Astrocyte of the spinal cord (primary cell): ENCODE measurements at regions not wholly inside any gene's neighbourhood (a gene's known extent, or its start where the extent isn't known, plus 50 kb on each side); places are given as distances from the start of the nearest gene placed in this dataset.

ENCODE experiments used
- DNase-seq: peaks from one replicate; pipeline ENCODE4 v3.0.0; 2011; ENCODE audit warnings: low read depth, low spot score
- H3K4me3 ChIP-seq: 2 replicates; pipeline ENCODE4 v1.5.1; 2011; ENCODE audit warnings: low read depth, mild to moderate bottlenecking, low read length, moderate library complexity
- in situ Hi-C: cut with HindIII; loops from 2 replicates; pipeline ENCODE4 v1.10.0; 2017; ENCODE audit warnings: low sequenced_read_pairs
- TF ChIP-seq, protein P1 (sequence below): IDR thresholded peaks from 2 replicates; pipeline ENCODE4 v1.5.1; 2012; ENCODE audit warnings: low read depth, mild to moderate bottlenecking, low read length, inconsistent platforms

DNA sequence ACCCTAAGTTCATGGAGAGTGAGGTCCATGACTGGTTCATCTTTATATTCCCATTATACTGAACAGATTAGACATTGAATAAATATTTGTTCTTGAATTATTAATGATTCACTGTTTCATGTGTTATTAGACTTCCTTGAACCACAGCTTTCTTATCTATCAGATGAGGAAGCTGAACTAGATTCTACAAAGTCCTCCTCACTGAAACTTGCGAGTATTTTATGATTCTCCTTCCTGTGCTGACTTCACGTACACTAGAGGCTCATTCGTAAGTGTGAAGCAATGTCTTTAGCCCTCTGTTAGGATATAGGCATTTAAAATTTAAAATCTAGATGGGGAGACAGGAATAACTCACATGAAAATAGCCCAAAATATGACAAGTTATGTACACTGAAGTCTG is 95.6 kb upstream of the IRF2BP2 start:
- TF ChIP-seq, protein P1, sequence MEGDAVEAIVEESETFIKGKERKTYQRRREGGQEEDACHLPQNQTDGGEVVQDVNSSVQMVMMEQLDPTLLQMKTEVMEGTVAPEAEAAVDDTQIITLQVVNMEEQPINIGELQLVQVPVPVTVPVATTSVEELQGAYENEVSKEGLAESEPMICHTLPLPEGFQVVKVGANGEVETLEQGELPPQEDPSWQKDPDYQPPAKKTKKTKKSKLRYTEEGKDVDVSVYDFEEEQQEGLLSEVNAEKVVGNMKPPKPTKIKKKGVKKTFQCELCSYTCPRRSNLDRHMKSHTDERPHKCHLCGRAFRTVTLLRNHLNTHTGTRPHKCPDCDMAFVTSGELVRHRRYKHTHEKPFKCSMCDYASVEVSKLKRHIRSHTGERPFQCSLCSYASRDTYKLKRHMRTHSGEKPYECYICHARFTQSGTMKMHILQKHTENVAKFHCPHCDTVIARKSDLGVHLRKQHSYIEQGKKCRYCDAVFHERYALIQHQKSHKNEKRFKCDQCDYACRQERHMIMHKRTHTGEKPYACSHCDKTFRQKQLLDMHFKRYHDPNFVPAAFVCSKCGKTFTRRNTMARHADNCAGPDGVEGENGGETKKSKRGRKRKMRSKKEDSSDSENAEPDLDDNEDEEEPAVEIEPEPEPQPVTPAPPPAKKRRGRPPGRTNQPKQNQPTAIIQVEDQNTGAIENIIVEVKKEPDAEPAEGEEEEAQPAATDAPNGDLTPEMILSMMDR: no peak
- in situ Hi-C loops: no loop called here
- DNase-seq: no peak
- H3K4me3 ChIP-seq: no peak overlapping the region

DNA sequence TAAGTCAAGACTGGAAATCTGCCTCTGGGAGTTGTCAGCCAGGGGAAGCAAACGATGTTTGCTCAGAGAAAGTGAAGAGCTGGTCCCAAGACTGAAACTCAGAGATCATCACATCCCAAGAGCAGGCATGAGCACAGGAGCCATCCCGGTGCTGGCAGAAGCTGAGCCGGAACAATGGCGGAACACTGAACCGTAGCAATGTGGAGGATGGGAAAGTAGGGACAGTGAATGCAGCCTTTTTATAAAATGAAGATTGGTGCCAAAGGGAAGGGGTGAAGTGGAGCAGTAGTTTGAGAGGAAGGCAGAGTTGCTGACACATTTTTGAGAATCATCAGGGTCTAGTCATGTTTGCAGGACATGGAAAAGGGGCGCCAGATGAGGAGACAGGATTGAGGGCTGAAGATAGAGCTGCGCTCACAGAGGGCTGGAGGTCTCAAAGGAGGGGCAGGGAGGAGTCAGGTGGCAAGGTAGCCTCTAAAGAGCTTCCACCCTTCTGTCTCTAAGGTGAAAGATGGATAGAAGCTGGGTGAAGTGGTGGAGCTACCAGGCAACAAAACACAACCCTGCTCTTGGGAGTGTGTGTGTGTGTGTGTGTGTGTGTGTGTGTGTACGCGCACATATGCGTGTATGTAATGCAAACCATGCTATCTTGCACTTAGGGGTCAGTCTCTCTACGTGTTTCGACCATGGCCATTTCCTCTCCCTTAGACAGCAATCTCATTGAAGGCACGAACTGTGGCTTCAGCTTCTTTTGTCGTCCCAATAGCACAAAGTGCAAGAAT is 94.3 kb upstream of the IRF2BP2 start:
- TF ChIP-seq, protein P1: no peak
- H3K4me3 ChIP-seq: no peak overlapping the region
- in situ Hi-C loops: no loop called here
- DNase-seq: no peak

DNA sequence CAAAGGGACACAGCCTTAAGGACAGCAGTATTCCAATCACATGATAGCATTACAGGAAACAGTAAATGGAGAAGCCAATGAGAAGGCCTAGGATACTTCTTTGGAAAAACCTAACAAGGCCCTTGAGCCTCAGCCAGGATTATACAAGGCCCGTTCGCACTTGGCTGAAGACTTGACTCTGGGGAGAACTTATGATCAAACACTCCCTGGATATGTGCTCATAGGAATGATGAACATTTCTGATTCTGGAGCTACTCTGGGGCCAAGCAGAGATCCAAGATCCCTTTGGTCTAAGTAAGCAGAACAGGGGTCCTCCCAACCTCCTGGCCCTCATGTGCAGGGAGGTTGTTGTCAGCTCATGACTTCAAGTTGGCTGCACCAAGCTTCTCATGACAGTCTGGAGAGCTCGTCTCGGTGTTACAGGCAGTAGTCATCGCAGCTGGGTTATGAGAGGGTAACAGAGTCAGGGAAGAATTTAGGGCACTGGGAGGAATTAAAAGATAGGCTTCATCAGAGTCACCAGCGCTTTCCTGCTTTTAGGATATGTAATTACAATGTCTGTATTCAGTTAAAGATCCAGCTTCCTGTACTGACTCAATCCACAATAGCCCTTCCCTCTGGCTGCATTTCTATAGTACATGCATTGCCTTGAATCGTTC is 92.5 kb upstream of the IRF2BP2 start:
- in situ Hi-C loops: no loop called here
- TF ChIP-seq, protein P1: no peak
- no peak for DNase-seq
- H3K4me3 ChIP-seq: no peak overlapping the region

DNA sequence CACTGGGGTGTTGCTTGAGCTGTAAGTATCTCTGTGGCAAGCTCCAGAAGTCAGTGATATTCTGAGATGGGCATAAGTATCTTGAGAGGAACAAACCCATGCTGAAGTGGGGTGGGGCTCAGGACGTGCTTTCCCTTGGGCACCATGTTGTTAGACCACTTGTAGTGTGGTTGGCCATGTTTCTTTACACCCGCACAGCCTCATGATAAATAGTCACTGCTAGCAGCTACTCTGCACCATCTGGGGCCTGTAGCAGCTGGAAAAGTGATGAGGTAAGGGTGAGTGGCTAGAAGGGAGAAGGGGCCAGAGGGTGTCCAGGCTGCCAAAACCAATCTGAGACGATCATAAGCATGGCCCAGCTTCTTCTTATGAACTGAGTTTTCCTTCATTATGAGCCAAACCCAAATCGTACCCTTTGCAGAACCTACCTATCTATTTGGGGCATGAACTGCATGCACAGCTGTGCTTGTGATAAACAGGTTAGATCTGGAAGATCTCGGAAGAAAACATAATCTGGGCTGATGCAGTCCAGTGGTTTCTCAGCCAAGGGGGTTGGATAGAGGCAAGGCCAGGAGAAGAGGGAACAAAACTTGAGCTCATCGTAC is 91.9 kb upstream of the IRF2BP2 start:
- TF ChIP-seq, protein P1: no peak
- in situ Hi-C loops: no loop called here

DNA sequence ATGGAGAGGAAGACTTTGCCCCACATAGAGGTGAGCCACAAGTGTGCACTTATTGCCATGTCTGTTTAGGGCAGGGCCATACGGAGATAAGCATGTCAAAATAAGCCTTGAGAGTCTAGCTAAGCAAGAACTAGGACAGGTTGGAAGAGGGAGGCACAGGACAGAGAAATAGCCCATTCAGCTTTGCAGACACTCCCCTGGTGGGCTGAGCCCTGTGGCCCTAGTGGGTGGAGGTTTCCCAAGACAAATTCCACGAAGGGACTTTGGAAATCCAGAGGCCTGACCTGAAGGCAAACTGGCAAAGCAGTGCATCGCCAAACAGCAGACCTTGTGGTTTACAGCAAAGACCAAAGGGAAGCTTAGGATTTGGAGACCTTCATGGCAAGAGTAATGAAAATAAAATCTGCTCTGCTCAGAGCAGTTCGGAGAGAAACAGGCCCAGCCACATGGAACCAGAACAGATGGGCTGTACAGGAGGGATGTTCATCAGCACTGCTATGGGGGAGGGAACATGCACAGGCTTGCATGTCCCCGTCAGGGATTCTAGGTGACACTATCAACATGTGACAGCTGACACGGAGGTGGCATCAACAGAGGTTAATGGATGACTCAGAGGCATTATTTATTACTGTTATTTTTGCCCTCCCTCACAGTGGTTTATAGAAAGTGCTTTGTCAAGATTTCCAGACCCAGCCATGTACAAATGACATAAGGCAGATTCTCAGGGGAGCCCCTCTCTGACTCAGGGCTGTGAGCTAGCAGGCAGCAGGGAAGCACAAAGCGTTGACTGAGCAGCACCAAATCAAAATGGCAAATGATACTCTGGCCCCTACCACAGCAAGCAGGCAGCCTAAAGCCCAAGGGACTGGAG is 90.1 kb upstream of the IRF2BP2 start:
- in situ Hi-C loops: no loop called here
- no peak overlapping the region for H3K4me3 ChIP-seq
- DNase-seq: peak; percentile 68
- TF ChIP-seq, protein P1: no peak

More for the DNA sequence above, 91.9 kb upstream of the IRF2BP2 start:
- no peak for DNase-seq
- H3K4me3 ChIP-seq: no peak overlapping the region

DNA sequence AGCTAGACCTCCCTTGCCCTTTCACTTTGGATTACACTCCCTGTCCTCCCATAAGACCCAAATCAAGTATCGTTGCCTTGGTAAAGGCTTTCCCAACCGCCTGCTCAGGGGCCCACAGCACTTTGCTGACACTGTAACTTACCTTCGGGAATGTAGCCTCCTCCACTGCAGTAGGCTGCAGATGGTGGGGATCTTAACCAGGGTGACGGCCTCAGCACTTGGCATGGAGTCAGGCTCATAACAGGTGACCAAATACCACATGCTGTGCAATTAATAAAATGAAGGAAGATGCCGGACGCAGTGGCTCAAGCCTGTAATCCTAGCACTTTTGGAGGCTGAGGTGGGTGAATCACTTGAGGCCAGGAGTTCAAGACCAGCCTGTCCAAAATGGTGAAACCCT is 88.7 kb upstream of the IRF2BP2 start:
- TF ChIP-seq, protein P1: no peak

More for the DNA sequence above, 88.7 kb upstream of the IRF2BP2 start:
- in situ Hi-C loops: no loop called here
- DNase-seq: no peak
- H3K4me3 ChIP-seq: no peak overlapping the region
